RWPE1 (cell line): ENCODE measurements at regions not wholly inside any gene's neighbourhood (a gene's known extent, or its start where the extent isn't known, plus 50 kb on each side); places are given as distances from the start of the nearest gene placed in this dataset.

ENCODE experiments used
- CTCF ChIA-PET: fragments of 350-600 bp; sonication (Branson Sonifier 250); formaldehyde crosslinking; extraction: SDS; loops from one replicate; lab custom pipeline; 2021; lab: Yijun Ruan, JAX
- POLR2A ChIA-PET: fragments of 400-600 bp; formaldehyde crosslinking; extraction: SDS; loops from one replicate; lab custom pipeline; 2020; ENCODE audit warnings: antibody characterized with exemption; ENCODE audit not compliant: low non-redundant PET; lab: Yijun Ruan, JAX
- DNase-seq: peaks from one replicate; pipeline ENCODE4 v3.0.0; 2012; ENCODE audit warnings: low spot score
- H3K27ac ChIP-seq: fragments of 450-650 bp; 2 replicates; pipeline ENCODE4 v1.5.1; 2017
- TF ChIP-seq, protein P1 (sequence below): fragments of 450-650 bp; conservative IDR thresholded peaks from 2 replicates; pipeline ENCODE4 v1.5.1; 2017; ENCODE audit warnings: low read depth, mild to moderate bottlenecking

DNA sequence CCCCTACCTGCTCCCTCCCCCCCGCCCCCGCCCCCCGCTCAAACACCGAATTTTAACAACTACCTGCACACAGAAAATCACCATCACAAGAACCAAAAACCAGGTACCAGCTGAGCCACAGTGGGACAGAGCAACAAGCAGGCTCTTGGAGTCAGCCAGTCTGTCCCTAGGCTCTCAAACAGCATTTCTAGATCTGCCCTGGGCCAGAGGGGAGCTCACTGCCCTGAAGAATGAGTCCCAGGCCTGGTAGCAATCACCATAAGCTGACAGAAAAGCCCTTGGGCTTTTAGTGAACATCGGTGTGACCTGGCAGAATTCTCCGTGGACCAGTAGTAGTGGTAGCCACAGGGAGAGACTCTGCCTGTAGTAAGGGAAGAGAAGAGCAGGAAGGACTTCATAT is 58.3 kb downstream of the C11orf87 start:
- DNase-seq, result no peak
- no peak overlapping the region for H3K27ac ChIP-seq
- TF ChIP-seq, protein P1, sequence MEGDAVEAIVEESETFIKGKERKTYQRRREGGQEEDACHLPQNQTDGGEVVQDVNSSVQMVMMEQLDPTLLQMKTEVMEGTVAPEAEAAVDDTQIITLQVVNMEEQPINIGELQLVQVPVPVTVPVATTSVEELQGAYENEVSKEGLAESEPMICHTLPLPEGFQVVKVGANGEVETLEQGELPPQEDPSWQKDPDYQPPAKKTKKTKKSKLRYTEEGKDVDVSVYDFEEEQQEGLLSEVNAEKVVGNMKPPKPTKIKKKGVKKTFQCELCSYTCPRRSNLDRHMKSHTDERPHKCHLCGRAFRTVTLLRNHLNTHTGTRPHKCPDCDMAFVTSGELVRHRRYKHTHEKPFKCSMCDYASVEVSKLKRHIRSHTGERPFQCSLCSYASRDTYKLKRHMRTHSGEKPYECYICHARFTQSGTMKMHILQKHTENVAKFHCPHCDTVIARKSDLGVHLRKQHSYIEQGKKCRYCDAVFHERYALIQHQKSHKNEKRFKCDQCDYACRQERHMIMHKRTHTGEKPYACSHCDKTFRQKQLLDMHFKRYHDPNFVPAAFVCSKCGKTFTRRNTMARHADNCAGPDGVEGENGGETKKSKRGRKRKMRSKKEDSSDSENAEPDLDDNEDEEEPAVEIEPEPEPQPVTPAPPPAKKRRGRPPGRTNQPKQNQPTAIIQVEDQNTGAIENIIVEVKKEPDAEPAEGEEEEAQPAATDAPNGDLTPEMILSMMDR, result no peak
- ChIA-PET POLR2A (no interaction called here), CTCF (no interaction called here)

DNA sequence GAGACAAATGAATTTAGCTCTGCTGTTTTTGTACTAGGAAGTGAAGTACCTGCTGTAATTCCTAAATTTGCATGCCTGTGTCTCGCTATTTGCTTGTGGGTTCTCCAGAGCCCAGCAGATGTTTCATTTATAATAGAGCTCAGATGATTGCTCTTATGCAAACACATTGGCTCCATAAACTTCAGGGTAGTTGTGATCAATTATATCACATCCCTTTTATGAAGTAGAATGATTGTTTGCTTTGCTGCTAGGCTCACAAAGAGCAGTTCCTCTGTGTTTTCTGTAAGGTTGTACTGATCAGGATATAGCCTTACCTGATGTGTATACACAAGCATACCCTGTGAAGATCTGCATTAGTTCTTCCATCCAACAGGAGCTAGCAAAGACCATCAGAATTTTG is 64.1 kb downstream of the C11orf87 start:
- DNase-seq, result no peak
- TF ChIP-seq, protein P1, result no peak
- POLR2A ChIA-PET, result no interaction called here
- CTCF ChIA-PET, result no interaction called here
- H3K27ac ChIP-seq, result no peak overlapping the region

DNA sequence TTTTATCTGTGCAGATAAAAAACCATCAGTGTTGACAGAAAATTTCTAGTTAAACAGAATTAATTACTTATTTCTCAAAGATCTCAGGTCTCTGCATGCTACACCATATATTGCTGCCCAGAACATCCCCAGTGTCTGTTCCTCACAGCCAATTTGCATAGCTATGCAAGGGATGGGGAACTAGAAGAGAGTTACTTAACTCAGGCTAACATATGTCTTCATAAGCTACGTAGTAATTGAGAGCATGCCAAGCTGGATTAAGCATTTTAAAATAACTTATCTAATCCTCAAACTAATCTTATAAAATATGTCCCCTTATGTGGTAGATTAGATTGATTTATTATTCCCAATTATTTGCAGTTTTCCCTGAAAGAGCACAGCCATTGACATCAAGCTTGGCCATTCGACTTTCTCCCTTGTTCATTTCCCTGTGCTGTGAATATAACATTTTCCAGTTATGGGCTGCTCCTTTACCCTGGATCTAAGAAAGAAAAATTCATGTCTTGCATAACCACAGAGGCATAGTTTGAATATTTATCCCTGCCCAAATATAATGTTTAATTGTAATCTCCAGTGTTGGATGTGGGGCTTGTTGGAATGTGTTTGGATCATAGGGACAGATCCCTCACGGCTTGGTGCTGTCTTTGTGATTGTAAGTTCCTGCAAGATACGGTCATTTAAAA is 69.1 kb downstream of the C11orf87 start:
- CTCF ChIA-PET, result no interaction called here
- POLR2A ChIA-PET, result no interaction called here
- TF ChIP-seq, protein P1, result no peak
- DNase-seq, result no peak
- H3K27ac ChIP-seq, result no peak overlapping the region

DNA sequence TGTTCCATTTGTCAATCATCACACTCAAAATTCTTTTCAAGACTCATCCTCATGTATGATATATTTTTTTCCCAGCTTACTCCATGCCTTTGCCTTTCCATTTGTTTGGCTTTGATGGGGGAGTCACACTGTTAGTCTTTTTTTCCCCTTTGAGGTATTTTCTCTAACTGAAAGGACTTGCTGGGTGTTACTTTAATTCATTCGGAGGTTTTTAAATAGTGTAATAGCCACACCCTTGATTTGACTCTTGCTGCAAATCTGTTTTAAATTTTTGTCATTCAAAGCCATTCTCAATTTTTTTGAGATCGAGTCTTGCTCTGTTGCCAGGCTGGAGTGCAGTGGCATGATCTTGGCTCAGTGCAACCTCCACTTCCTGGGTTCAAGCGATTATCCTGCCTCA is 84.1 kb downstream of the C11orf87 start:
- CTCF ChIA-PET, result interaction anchor here (0.7 kb wide), 1 partner anchor 302 kb away, joined by 3 read pairs; no protein-coding TSS in a partner anchor
- TF ChIP-seq, protein P1, result no peak

DNA sequence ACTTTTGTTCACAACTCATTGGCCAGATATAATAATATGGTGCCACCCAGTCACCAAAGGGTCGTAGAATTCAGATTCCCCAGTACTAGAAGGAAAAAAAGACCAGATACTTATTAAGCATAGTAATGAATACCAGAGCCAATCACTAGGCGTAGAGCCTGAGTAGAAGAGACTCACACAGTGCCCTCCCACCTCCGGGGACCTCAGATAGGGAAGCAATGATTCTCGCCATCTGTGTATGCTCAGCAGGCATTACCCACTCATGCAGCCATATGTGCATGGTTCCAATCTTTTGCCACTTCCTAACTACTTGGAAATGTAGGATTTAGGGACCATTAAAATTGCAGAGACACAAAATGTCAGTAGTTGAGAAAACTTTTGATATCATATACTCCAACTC is 85.3 kb downstream of the C11orf87 start:
- TF ChIP-seq, protein P1, result no peak
- no peak for DNase-seq
- POLR2A ChIA-PET, result no interaction called here

More for the DNA sequence above, 84.1 kb downstream of the C11orf87 start:
- POLR2A ChIA-PET, result no interaction called here
- no peak overlapping the region for H3K27ac ChIP-seq
- DNase-seq, result no peak

DNA sequence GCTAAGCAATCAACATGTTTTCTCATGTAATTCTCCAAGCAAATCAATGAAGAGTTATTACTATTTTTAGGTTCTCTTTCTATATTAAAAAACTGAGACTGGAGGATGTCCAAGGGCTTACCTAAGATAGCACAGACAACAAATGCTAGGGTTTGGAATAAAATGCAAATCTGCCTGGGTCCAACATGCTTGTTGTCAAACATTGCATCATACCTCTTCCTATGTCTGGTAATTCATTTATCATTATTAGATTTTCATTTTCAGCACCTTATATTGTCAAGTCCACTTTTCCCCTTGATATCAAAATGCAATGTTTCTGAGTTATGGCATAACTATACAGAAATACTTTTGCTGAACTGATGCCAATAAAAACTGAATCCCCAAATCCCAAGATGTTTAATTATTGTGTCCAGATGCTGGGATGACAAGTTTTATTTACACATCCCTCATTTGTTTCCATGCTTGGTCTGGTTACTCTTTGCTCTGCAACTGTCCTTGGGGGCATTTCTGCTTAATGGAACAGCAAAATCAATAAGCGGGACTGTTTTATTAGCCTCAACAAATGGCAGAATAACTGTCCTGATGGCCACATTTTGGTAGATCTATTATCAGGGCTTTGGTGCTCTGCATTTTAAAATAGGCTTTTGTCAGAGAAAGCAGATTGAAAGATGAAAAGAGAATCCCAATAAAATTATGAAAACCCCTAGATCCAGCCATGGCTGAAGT is 86.0 kb downstream of the C11orf87 start:
- no peak for DNase-seq
- H3K27ac ChIP-seq, result no peak overlapping the region
- ChIA-PET POLR2A (no interaction called here), CTCF (no interaction called here)
- TF ChIP-seq, protein P1, result no peak

More for the DNA sequence above, 85.3 kb downstream of the C11orf87 start:
- no peak overlapping the region for H3K27ac ChIP-seq
- CTCF ChIA-PET, result no interaction called here
